Panc1 (cell line): ENCODE measurements at regions not wholly inside any gene's neighbourhood (a gene's known extent, or its start where the extent isn't known, plus 50 kb on each side); places are given as distances from the start of the nearest gene placed in this dataset.
"Not testable (repeated sequence)": the region's sequence is repeated elsewhere in the genome, so short reads cannot be mapped to it uniquely, and the experiment has no call there.

ENCODE experiments used
- ATAC-seq: fragments of 200-7000 bp; cut with Tn5 transposase; 2 replicates; pipeline ENCODE4 v1.9.1; 2020; ENCODE audit warnings: mild to moderate bottlenecking, moderate library complexity
- BruUV-seq: library from RNA; stranded (reverse); fragments of 400-500 nt; replicated peaks from 2 replicates; lab custom pipeline; 2021; lab: Mats Ljungman, UMichigan
- CTCF ChIA-PET: fragments of 300-600 bp; sonication (Branson Sonifier 250); formaldehyde crosslinking; loops from one replicate; lab custom pipeline; 2022; ENCODE audit warnings: antibody characterized with exemption; lab: Charles Lee
- POLR2A ChIA-PET: fragments of 300-600 bp; sonication (Branson Sonifier 250); formaldehyde crosslinking; loops from one replicate; lab custom pipeline; 2022; ENCODE audit warnings: antibody characterized with exemption; lab: Charles Lee
- DNase-seq: peaks from one replicate; pipeline ENCODE4 v3.0.0-alpha.2; 2010; ENCODE audit warnings: low read depth, low spot score
- H3K27ac ChIP-seq: 2 replicates; pipeline ENCODE4 v1.5.1; 2011; ENCODE audit warnings: mild to moderate bottlenecking, low read length, inconsistent platforms
- H3K27me3 ChIP-seq: fragments of 200-500 bp; sonication (Bioruptor generic); 2 replicates; pipeline ENCODE4 v1.6.0; 2014; ENCODE audit warnings: low read length, inconsistent platforms; ENCODE audit not compliant: control insufficient read depth, insufficient read depth
- H3K36me3 ChIP-seq: fragments of 200-500 bp; sonication (Bioruptor generic); 2 replicates; pipeline ENCODE4 v1.5.1; 2014; ENCODE audit warnings: inconsistent platforms, mild to moderate bottlenecking, low read length, moderate library complexity; ENCODE audit not compliant: control insufficient read depth, insufficient read depth
- H3K4me1 ChIP-seq: 2 replicates; pipeline ENCODE4 v1.5.1; 2011; ENCODE audit warnings: inconsistent platforms, mild to moderate bottlenecking, low read length, moderate library complexity; ENCODE audit not compliant: control insufficient read depth, insufficient read depth
- H3K4me3 ChIP-seq, 2 experiments: 2 replicates each; pipeline ENCODE4 v1.5.1; 2011 to 2012; ENCODE audit warnings: low read depth in 2 of 2, low read length in 2 of 2, mild to moderate bottlenecking in 2 of 2, inconsistent platforms in 1 of 2, moderate library complexity in 1 of 2
- H3K9me3 ChIP-seq: fragments of 200-500 bp; sonication (Bioruptor generic); 2 replicates; pipeline ENCODE4 v1.5.1; 2014; ENCODE audit warnings: low read depth, mild to moderate bottlenecking, inconsistent platforms, low read length, moderate library complexity; ENCODE audit not compliant: control insufficient read depth, insufficient read depth
- POLR2AphosphoS5 ChIP-seq: IDR thresholded peaks from 2 replicates; pipeline ENCODE4 v1.6.1; 2012; ENCODE audit warnings: mild to moderate bottlenecking, low read depth, low read length, moderate library complexity
- SIN3A ChIP-seq: IDR thresholded peaks from 2 replicates; pipeline ENCODE4 v1.6.1; 2012; ENCODE audit warnings: low read depth, mild to moderate bottlenecking, low read length, moderate library complexity, borderline replicate concordance; ENCODE audit not compliant: insufficient read depth
- TCF7L2 ChIP-seq: IDR thresholded peaks from 2 replicates; pipeline ENCODE4 v1.6.1; 2011; ENCODE audit warnings: mild to moderate bottlenecking, low read depth, low read length, inconsistent platforms
- in situ Hi-C: cut with HindIII; loops from 2 replicates; pipeline ENCODE4 v1.10.0; 2016; ENCODE audit warnings: low sequenced_read_pairs, low pct_unique_long_range_greater_than_20kb
- intact Hi-C: fragments of 100-400 bp; cut with micrococcal nuclease; formaldehyde crosslinking; loops from one replicate; pipeline ENCODE4 v1.10.0; 2022; ENCODE audit not compliant: unreplicated experiment
- TF ChIP-seq, protein P1 (sequence below): fragments of 450-650 bp; IDR thresholded peaks from 2 replicates; pipeline ENCODE4 v1.5.1; 2017; ENCODE audit warnings: mild to moderate bottlenecking
- TF ChIP-seq, protein P2 (sequence below), 2 experiments: IDR thresholded peaks; 2 replicates each; pipeline ENCODE4 v1.6.1; 2011 to 2012; ENCODE audit warnings: low read depth in 2 of 2, control low read depth in 1 of 2, low read length in 1 of 2, mild to moderate bottlenecking in 1 of 2, moderate library complexity in 1 of 2; ENCODE audit not compliant: insufficient read depth in 1 of 2

DNA sequence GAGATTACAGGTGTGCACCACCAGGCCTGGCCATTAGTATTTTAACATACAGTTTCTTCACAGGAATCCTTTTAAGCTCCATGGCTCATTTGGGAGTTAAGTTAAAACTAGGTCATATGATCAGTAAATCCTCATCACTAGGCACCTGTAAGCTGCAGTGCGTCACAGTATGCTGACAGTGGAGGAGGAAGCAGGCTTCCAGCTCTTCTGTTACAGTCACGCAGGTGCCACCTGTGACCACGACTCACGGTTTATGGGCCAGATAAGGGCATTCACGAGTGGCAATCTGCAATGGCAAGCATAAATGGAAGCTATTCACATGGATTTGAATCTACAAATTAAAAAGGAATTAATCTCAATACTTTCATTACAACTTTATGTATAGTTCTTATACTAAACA is 129.4 kb upstream of the BCOR start:
- Histone ChIP-seq H3K36me3 (no peaks in the 10 kb centered on the region), H3K27me3 (no peaks in the 10 kb centered on the region), H3K27ac (no peak overlapping the region), H3K9me3 (no peaks in the 10 kb centered on the region), H3K4me1 (no peaks in the 10 kb centered on the region), H3K4me3 (no peak overlapping the region)
- ChIA-PET POLR2A (no interaction called here), CTCF (no interaction called here)
- ATAC-seq: no peak
- no peak for TF ChIP-seq POLR2AphosphoS5
- TF ChIP-seq, protein P1, sequence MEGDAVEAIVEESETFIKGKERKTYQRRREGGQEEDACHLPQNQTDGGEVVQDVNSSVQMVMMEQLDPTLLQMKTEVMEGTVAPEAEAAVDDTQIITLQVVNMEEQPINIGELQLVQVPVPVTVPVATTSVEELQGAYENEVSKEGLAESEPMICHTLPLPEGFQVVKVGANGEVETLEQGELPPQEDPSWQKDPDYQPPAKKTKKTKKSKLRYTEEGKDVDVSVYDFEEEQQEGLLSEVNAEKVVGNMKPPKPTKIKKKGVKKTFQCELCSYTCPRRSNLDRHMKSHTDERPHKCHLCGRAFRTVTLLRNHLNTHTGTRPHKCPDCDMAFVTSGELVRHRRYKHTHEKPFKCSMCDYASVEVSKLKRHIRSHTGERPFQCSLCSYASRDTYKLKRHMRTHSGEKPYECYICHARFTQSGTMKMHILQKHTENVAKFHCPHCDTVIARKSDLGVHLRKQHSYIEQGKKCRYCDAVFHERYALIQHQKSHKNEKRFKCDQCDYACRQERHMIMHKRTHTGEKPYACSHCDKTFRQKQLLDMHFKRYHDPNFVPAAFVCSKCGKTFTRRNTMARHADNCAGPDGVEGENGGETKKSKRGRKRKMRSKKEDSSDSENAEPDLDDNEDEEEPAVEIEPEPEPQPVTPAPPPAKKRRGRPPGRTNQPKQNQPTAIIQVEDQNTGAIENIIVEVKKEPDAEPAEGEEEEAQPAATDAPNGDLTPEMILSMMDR: no peak
- no peak for TF ChIP-seq TCF7L2
- TF ChIP-seq, protein P2, sequence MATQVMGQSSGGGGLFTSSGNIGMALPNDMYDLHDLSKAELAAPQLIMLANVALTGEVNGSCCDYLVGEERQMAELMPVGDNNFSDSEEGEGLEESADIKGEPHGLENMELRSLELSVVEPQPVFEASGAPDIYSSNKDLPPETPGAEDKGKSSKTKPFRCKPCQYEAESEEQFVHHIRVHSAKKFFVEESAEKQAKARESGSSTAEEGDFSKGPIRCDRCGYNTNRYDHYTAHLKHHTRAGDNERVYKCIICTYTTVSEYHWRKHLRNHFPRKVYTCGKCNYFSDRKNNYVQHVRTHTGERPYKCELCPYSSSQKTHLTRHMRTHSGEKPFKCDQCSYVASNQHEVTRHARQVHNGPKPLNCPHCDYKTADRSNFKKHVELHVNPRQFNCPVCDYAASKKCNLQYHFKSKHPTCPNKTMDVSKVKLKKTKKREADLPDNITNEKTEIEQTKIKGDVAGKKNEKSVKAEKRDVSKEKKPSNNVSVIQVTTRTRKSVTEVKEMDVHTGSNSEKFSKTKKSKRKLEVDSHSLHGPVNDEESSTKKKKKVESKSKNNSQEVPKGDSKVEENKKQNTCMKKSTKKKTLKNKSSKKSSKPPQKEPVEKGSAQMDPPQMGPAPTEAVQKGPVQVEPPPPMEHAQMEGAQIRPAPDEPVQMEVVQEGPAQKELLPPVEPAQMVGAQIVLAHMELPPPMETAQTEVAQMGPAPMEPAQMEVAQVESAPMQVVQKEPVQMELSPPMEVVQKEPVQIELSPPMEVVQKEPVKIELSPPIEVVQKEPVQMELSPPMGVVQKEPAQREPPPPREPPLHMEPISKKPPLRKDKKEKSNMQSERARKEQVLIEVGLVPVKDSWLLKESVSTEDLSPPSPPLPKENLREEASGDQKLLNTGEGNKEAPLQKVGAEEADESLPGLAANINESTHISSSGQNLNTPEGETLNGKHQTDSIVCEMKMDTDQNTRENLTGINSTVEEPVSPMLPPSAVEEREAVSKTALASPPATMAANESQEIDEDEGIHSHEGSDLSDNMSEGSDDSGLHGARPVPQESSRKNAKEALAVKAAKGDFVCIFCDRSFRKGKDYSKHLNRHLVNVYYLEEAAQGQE (IDR thresholded peaks at IDR 0.05; ENCODE audit: insufficient read depth in 1 of 2, low read depth in 2 of 2, low read length in 1 of 2): no peak
- no peak for TF ChIP-seq SIN3A
- intact Hi-C loops: no loop called here
- in situ Hi-C loops: no loop called here
- no TSS peak for BruUV-seq
- DNase-seq: no peak

DNA sequence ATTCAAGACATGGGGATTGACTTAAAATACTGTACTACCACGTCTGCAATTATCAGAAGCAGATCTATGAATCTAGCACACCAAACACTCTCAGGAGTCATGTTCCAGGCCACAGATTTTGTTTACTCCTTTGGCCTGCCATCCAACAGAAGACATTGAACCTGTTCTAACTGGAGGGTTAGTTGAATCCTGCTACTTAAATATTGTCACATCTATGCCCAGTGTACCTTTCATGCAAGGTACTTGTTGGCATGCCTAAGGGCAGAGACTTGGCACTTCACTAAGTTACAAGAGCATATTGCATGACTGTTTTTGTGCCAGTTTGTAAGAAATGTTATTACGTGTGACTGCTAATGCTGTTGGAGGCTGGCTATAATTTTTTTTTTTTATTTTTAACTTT is 126.9 kb upstream of the BCOR start:
- POLR2A ChIA-PET: no interaction called here

DNA sequence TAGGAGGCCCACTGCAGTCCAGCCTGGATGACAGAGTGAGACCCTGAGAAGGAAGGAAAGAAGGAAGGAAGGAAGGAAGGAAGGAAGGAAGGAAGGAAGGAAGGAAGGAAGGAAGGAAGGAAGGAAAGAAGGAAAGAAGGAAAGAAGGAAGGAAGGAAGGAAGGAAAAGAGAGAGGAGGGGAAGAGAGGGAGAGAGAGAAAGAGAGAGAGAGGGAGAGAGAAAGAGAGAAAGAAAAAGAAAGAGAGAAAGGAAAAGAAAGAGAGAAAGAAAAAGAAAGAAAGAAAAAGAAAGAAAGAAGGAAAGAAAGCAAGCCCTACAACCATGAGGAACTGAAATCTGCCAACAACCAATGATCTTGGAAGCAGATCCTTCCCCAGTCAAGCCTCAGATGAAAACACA is 124.9 kb upstream of the BCOR start:
- POLR2A ChIA-PET: interaction anchor here (0.6 kb wide), 1 partner anchor 393 kb away, joined by 9 read pairs; no protein-coding TSS in a partner anchor
- ATAC-seq, BruUV-seq, CTCF ChIA-PET, H3K27me3 ChIP-seq, DNase-seq, in situ Hi-C loops, H3K4me3 ChIP-seq, intact Hi-C loops, H3K36me3 ChIP-seq, H3K4me1 ChIP-seq, H3K27ac ChIP-seq, H3K9me3 ChIP-seq: not testable (repeated sequence)

More for the DNA sequence above, 126.9 kb upstream of the BCOR start:
- H3K27me3 ChIP-seq: no peaks in the 10 kb centered on the region
- TF ChIP-seq, protein P1: no peak
- TF ChIP-seq, protein P2 (IDR thresholded peaks at IDR 0.05; ENCODE audit: insufficient read depth in 1 of 2, low read depth in 2 of 2, low read length in 1 of 2): no peak
- no peak for TF ChIP-seq TCF7L2
- TF ChIP-seq SIN3A: no peak
- TF ChIP-seq POLR2AphosphoS5: no peak
- H3K36me3 ChIP-seq: no peaks in the 10 kb centered on the region
- ATAC-seq (no peak), DNase-seq (no peak)
- H3K4me3 ChIP-seq: no peak overlapping the region
- H3K4me1 ChIP-seq: no peaks in the 10 kb centered on the region
- in situ Hi-C loops: no loop called here
- CTCF ChIA-PET: no interaction called here
- no peak overlapping the region for H3K27ac ChIP-seq
- H3K9me3 ChIP-seq: no peaks in the 10 kb centered on the region
- no TSS peak for BruUV-seq
- intact Hi-C loops: no loop called here
